H9 (cell line): ENCODE measurements at regions not wholly inside any gene's neighbourhood (a gene's known extent, or its start where the extent isn't known, plus 50 kb on each side); places are given as distances from the start of the nearest gene placed in this dataset.

Source experiments
- DNase-seq: peaks from one replicate; pipeline ENCODE4 v3.0.0-alpha.2; 2017
- H2AFZ ChIP-seq: one replicate; pipeline ENCODE4 v1.6.1; 2013; ENCODE audit warnings: mild to moderate bottlenecking, low read length, control low read depth, moderate library complexity
- H2AK5ac ChIP-seq: 2 replicates; pipeline ENCODE4 v1.6.1; 2013; ENCODE audit warnings: low read length, control low read depth, mixed read lengths; ENCODE audit not compliant: insufficient read length
- H2BK120ac ChIP-seq: one replicate; pipeline ENCODE4 v1.6.1; 2013; ENCODE audit warnings: low read depth, mild to moderate bottlenecking, low read length, control low read depth, inconsistent platforms; ENCODE audit not compliant: poor library complexity, severe bottlenecking
- H2BK12ac ChIP-seq: 2 replicates; pipeline ENCODE4 v1.6.1; 2013; ENCODE audit warnings: low read length, control low read depth, mixed read lengths, low read depth; ENCODE audit not compliant: insufficient read length
- H2BK15ac ChIP-seq: 2 replicates; pipeline ENCODE4 v1.6.1; 2013; ENCODE audit warnings: low read depth, low read length, control low read depth
- H2BK20ac ChIP-seq: one replicate; pipeline ENCODE4 v1.6.1; 2013; ENCODE audit warnings: low read depth, mild to moderate bottlenecking, low read length, control low read depth, inconsistent platforms; ENCODE audit not compliant: poor library complexity, severe bottlenecking
- H2BK5ac ChIP-seq: 2 replicates; pipeline ENCODE4 v1.6.1; 2013; ENCODE audit warnings: low read length, control low read depth, mixed read lengths; ENCODE audit not compliant: insufficient read length
- H3K14ac ChIP-seq: 2 replicates; pipeline ENCODE4 v1.6.1; 2013; ENCODE audit warnings: low read length, control low read depth; ENCODE audit not compliant: insufficient read depth
- H3K18ac ChIP-seq: 2 replicates; pipeline ENCODE4 v1.6.1; 2013; ENCODE audit warnings: low read depth, mild to moderate bottlenecking, mixed read lengths, low read length, control low read depth; ENCODE audit not compliant: insufficient read length
- H3K23ac ChIP-seq: 2 replicates; pipeline ENCODE4 v1.6.1; 2013; ENCODE audit warnings: low read length, control low read depth, mixed read lengths, low read depth; ENCODE audit not compliant: insufficient read length
- H3K23me2 ChIP-seq: 2 replicates; pipeline ENCODE4 v1.6.1; 2013; ENCODE audit warnings: low read depth, mild to moderate bottlenecking, mixed read lengths, low read length, control low read depth; ENCODE audit not compliant: insufficient read length, poor library complexity, severe bottlenecking
- H3K27ac ChIP-seq: 2 replicates; pipeline ENCODE4 v1.5.1; 2013; ENCODE audit warnings: low read length, control low read depth, mixed read lengths, low read depth; ENCODE audit not compliant: insufficient read length
- H3K27me3 ChIP-seq: 2 replicates; pipeline ENCODE4 v1.6.1; 2013; ENCODE audit warnings: low read length, control low read depth, inconsistent platforms; ENCODE audit not compliant: insufficient read depth
- H3K4ac ChIP-seq: 2 replicates; pipeline ENCODE4 v1.6.1; 2013; ENCODE audit warnings: low read depth, mild to moderate bottlenecking, control low read depth, inconsistent platforms, low read length, moderate library complexity
- H3K4me1 ChIP-seq: 2 replicates; pipeline ENCODE4 v1.6.1; 2013; ENCODE audit warnings: low read length, control low read depth, inconsistent platforms; ENCODE audit not compliant: insufficient read depth
- H3K4me2 ChIP-seq: 2 replicates; pipeline ENCODE4 v1.6.1; 2013; ENCODE audit warnings: low read length, control low read depth, mixed read lengths; ENCODE audit not compliant: insufficient read length, insufficient read depth
- H3K56ac ChIP-seq: 2 replicates; pipeline ENCODE4 v1.6.1; 2013; ENCODE audit warnings: low read depth, mild to moderate bottlenecking, mixed read lengths, low read length, control low read depth; ENCODE audit not compliant: insufficient read length
- H3K79me1 ChIP-seq: 2 replicates; pipeline ENCODE4 v1.6.1; 2013; ENCODE audit warnings: low read depth, mild to moderate bottlenecking, moderate library complexity, low read length, control low read depth, inconsistent platforms; ENCODE audit not compliant: insufficient read depth, poor library complexity, severe bottlenecking
- H3K79me2 ChIP-seq: 2 replicates; pipeline ENCODE4 v1.6.1; 2013; ENCODE audit warnings: low read length, control low read depth, inconsistent platforms; ENCODE audit not compliant: insufficient read depth
- H3K9ac ChIP-seq: 2 replicates; pipeline ENCODE4 v1.6.1; 2013; ENCODE audit warnings: low read length, control low read depth, mixed read lengths; ENCODE audit not compliant: insufficient read length; ENCODE audit errors: extremely low read depth
- H3K9me3 ChIP-seq: one replicate; pipeline ENCODE4 v1.6.1; 2013; ENCODE audit warnings: low read depth, low read length, inconsistent platforms; ENCODE audit not compliant: control insufficient read depth
- H3T11ph ChIP-seq: one replicate; pipeline ENCODE4 v1.6.1; 2013; ENCODE audit warnings: mild to moderate bottlenecking, low read length, control low read depth, inconsistent platforms
- H4K20me1 ChIP-seq: one replicate; pipeline ENCODE4 v1.6.1; 2013; ENCODE audit not compliant: control insufficient read depth, insufficient read length, insufficient read depth
- H4K5ac ChIP-seq: 2 replicates; pipeline ENCODE4 v1.6.1; 2013; ENCODE audit warnings: low read depth, mild to moderate bottlenecking, mixed read lengths, low read length, control low read depth; ENCODE audit not compliant: insufficient read length
- H4K8ac ChIP-seq: replicated peaks from 2 replicates; pipeline ENCODE4 v1.6.1; 2013; ENCODE audit warnings: low read length, control low read depth, mixed read lengths, low read depth; ENCODE audit not compliant: insufficient read length
- H4K91ac ChIP-seq: 2 replicates; pipeline ENCODE4 v1.6.1; 2013; ENCODE audit warnings: low read depth, mild to moderate bottlenecking, moderate library complexity, mixed read lengths, low read length, control low read depth; ENCODE audit not compliant: insufficient read length
- H3K27ac Mint-ChIP-seq, 3 experiments: 2 replicates in 2 of 3; 3 replicates in 1 of 3; pipeline ENCODE4 v1.8.0; 2020 to 2021; ENCODE audit warnings: mixed read lengths in 3 of 3, mild to moderate bottlenecking in 1 of 3, moderate library complexity in 1 of 3
- H3K27me3 Mint-ChIP-seq: 2 replicates; pipeline ENCODE4 v1.8.0; 2021; ENCODE audit warnings: low read depth, mild to moderate bottlenecking, moderate library complexity, mixed read lengths
- H3K36me3 Mint-ChIP-seq, 3 experiments: 2 replicates in 2 of 3; 3 replicates in 1 of 3; pipeline ENCODE4 v1.8.0; 2020 to 2021; ENCODE audit warnings: low read depth in 3 of 3, mixed read lengths in 3 of 3; ENCODE audit not compliant: insufficient read depth in 1 of 3
- H3K4me1 Mint-ChIP-seq, 2 experiments: 2 replicates each; pipeline ENCODE4 v1.8.0; 2020; ENCODE audit warnings: mixed read lengths in 2 of 2
- H3K4me3 Mint-ChIP-seq, 2 experiments: 2 replicates in 1 of 2; 3 replicates in 1 of 2; pipeline ENCODE4 v1.8.0; 2020 to 2021; ENCODE audit warnings: mild to moderate bottlenecking in 2 of 2, mixed read lengths in 2 of 2, moderate library complexity in 1 of 2
- H3K9me3 Mint-ChIP-seq, 2 experiments: 2 replicates in 1 of 2; 3 replicates in 1 of 2; pipeline ENCODE4 v1.8.0; 2020; ENCODE audit warnings: mild to moderate bottlenecking in 2 of 2, mixed read lengths in 2 of 2, moderate library complexity in 1 of 2
- CTCF ChIP-seq: fragments of 200-600 bp; sonication (generic); conservative IDR thresholded peaks from 3 replicates; pipeline ENCODE4 v1.8.0; 2021; ENCODE audit warnings: antibody characterized with exemption, mild to moderate bottlenecking
- WGBS: extraction: QIAGEN DNeasy Blood & Tissue Kit; methylation state at CpG from one replicate; pipeline ENCODE4 v1.1.7; 2013; ENCODE audit warnings: missing lambda C conversion rate, low lambda C conversion rate, mixed read lengths; ENCODE audit not compliant: insufficient read length; ENCODE audit errors: extremely low coverage; 5-methylcytosine and 5-hydroxymethylcytosine counted together

DNA sequence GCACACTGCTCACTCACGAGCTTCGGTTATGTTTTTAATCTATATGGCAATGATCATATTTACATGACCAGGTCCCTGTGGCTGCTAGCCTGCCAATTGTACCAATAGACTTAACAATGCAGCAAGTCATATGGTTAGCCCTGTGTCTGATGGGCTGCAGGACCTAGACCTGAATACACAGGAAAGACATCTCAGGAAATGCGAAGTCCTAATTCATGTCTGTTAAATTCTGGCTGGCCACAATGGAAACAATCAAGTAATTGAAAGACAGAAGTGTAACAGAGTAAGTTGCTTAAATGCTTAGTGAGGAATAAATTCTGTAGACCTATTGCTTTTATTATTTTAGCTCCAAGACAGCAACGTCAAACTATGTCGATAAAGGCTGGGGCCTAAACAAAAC lies 112.4 kb upstream of the FZD8 start:
- peaks cover 3 to 13% of the 10 kb centered on the region in 2 experiments; a peak in 3 of 4 replicates for H3K4me1 Mint-ChIP-seq
- H3K36me3 Mint-ChIP-seq: no peaks in the 10 kb centered on the region
- Histone ChIP-seq H4K8ac (no peak overlapping the region), H2BK15ac (no peak overlapping the region), H3K56ac (no peak overlapping the region), H4K20me1 (no peaks in the 10 kb centered on the region), H4K5ac (no peak overlapping the region), H3K4me2 (no peak overlapping the region), H3K27me3 (no peaks in the 10 kb centered on the region), H3K18ac (no peak overlapping the region), H3K9ac (no peak overlapping the region), H3T11ph (no peak overlapping the region), H2AFZ (no peak overlapping the region), H3K9me3 (no peaks in the 10 kb centered on the region), H3K79me1 (no peaks in the 10 kb centered on the region), H3K14ac (no peak overlapping the region), H3K4ac (no peak overlapping the region), H4K91ac (no peak overlapping the region), H3K23me2 (no peaks in the 10 kb centered on the region), H2BK12ac (no peak overlapping the region), H2BK120ac (no peak overlapping the region), H2AK5ac (no peak overlapping the region), H2BK5ac (no peak overlapping the region), H3K4me1 (peaks cover 2% of the 10 kb centered on the region; the same call in 1 of the 2 replicates), H3K79me2 (no peaks in the 10 kb centered on the region), H3K23ac (no peak overlapping the region), H3K27ac (no peak overlapping the region), H2BK20ac (no peak overlapping the region)
- H3K27ac Mint-ChIP-seq: 0 out of 7 replicates have a peak overlapping the region, but pooled peaks of 1 of the 3 experiments have one; percentile 45
- WGBS: no CpG with 5 or more reads among the region's 5 CpGs
- no peak overlapping the region for H3K4me3 Mint-ChIP-seq
- no peaks in the 10 kb centered on the region; the same call in 1 of the 2 replicates for H3K27me3 Mint-ChIP-seq
- TF ChIP-seq CTCF: no peak
- DNase-seq: no peak
- H3K9me3 Mint-ChIP-seq: peaks cover 0 to 3% of the 10 kb centered on the region in 2 experiments; a peak in 1 of 5 replicates
